Endodermal cell (in vitro differentiated cells): ENCODE measurements at regions not wholly inside any gene's neighbourhood (a gene's known extent, or its start where the extent isn't known, plus 50 kb on each side); places are given as distances from the start of the nearest gene placed in this dataset.

Source experiments
- DNase-seq: peaks from one replicate; pipeline ENCODE4 v3.0.0-alpha.2; 2017
- H3K27ac ChIP-seq: 2 replicates; pipeline ENCODE4 v1.5.1; 2013; ENCODE audit warnings: mild to moderate bottlenecking, low read depth, low read length, moderate library complexity
- H3K27me3 ChIP-seq: 2 replicates; pipeline ENCODE4 v1.6.1; 2013; ENCODE audit warnings: mild to moderate bottlenecking, low read length, moderate library complexity; ENCODE audit not compliant: insufficient read depth, control insufficient read depth, poor library complexity, severe bottlenecking
- H3K36me3 ChIP-seq: 2 replicates; pipeline ENCODE4 v1.7.0; 2013; ENCODE audit warnings: mild to moderate bottlenecking, low read length, moderate library complexity; ENCODE audit not compliant: control insufficient read depth, insufficient read depth
- H3K4me1 ChIP-seq: one replicate; pipeline ENCODE4 v1.7.0; 2013; ENCODE audit warnings: low read length; ENCODE audit not compliant: control insufficient read depth, insufficient read depth
- H3K4me3 ChIP-seq: 2 replicates; pipeline ENCODE4 v1.5.1; 2013; ENCODE audit warnings: mild to moderate bottlenecking, low read length, moderate library complexity
- H3K9ac ChIP-seq: 2 replicates; pipeline ENCODE4 v1.6.1; 2013; ENCODE audit warnings: mild to moderate bottlenecking, low read length, moderate library complexity; ENCODE audit not compliant: poor library complexity, severe bottlenecking; ENCODE audit errors: extremely low read depth
- H3K9me3 ChIP-seq: 2 replicates; pipeline ENCODE4 v1.6.1; 2013; ENCODE audit warnings: mild to moderate bottlenecking, low read length, moderate library complexity; ENCODE audit not compliant: control insufficient read depth
- H3K27ac Mint-ChIP-seq: 2 replicates; pipeline ENCODE4 v1.8.0; 2020; ENCODE audit warnings: mixed read lengths
- H3K27me3 Mint-ChIP-seq: 2 replicates; pipeline ENCODE4 v1.8.0; 2021; ENCODE audit warnings: mild to moderate bottlenecking, mixed read lengths; ENCODE audit not compliant: insufficient read depth
- H3K36me3 Mint-ChIP-seq: 2 replicates; pipeline ENCODE4 v1.8.0; 2020; ENCODE audit warnings: low read depth, mixed read lengths
- H3K4me1 Mint-ChIP-seq: 2 replicates; pipeline ENCODE4 v1.8.0; 2020; ENCODE audit warnings: mixed read lengths
- H3K4me3 Mint-ChIP-seq: 2 replicates; pipeline ENCODE4 v1.8.0; 2020; ENCODE audit warnings: mild to moderate bottlenecking, moderate library complexity, mixed read lengths
- H3K9me3 Mint-ChIP-seq: 2 replicates; pipeline ENCODE4 v1.8.0; 2020; ENCODE audit warnings: mild to moderate bottlenecking, mixed read lengths
- CTCF ChIP-seq: fragments of 200-600 bp; sonication (generic); conservative IDR thresholded peaks from 2 replicates; pipeline ENCODE4 v1.5.0; 2021; ENCODE audit warnings: antibody characterized with exemption, mild to moderate bottlenecking
- WGBS, 2 experiments: methylation state at CpG; one replicate each; pipeline versions ENCODE4 v1.1.5 to v1.1.7; 2013; ENCODE audit warnings: missing lambda C conversion rate in 2 of 2, mixed read lengths in 1 of 2; ENCODE audit not compliant: insufficient coverage in 1 of 2, insufficient read length in 1 of 2; 5-methylcytosine and 5-hydroxymethylcytosine counted together

GRCh38 chr3:82208002-82208710 is 446.7 kb upstream of the GBE1 start:
- Histone ChIP-seq H3K36me3 (no peaks in the 10 kb centered on the region), H3K27ac (no peak overlapping the region), H3K9me3 (no peaks in the 10 kb centered on the region), H3K4me3 (no peak overlapping the region), H3K4me1 (no peaks in the 10 kb centered on the region), H3K9ac (no peak overlapping the region), H3K27me3 (no peaks in the 10 kb centered on the region)
- Mint-ChIP-seq H3K9me3 (no peaks in the 10 kb centered on the region), H3K27me3 (no peaks in the 10 kb centered on the region), H3K36me3 (no peaks in the 10 kb centered on the region), H3K27ac (no peak overlapping the region), H3K4me1 (no peaks in the 10 kb centered on the region), H3K4me3 (no peak overlapping the region)
- DNase-seq = no peak
- no peak for TF ChIP-seq CTCF
- 92 to 100% methylated on average over 1 to 4 of the region's 4 CpGs for WGBS, 2 experiments

- no peaks in the 10 kb centered on the region for H3K36me3 Mint-ChIP-seq
- no peak overlapping the region for H3K27ac Mint-ChIP-seq
- no peaks in the 10 kb centered on the region for H3K27me3 ChIP-seq
- no peak overlapping the region for H3K4me3 Mint-ChIP-seq
- 85 to 94% methylated on average over 3 to 5 of the region's 5 CpGs for WGBS, 2 experiments
- no peaks in the 10 kb centered on the region for H3K9me3 Mint-ChIP-seq
- no peak overlapping the region for H3K4me3 ChIP-seq
- no peaks in the 10 kb centered on the region for H3K27me3 Mint-ChIP-seq
- no peaks in the 10 kb centered on the region for H3K4me1 Mint-ChIP-seq
- DNase-seq = no peak
- H3K36me3 ChIP-seq = no peaks in the 10 kb centered on the region
- no peak overlapping the region for H3K9ac ChIP-seq
- H3K27ac ChIP-seq = no peak overlapping the region
- no peaks in the 10 kb centered on the region for H3K9me3 ChIP-seq
- no peak for TF ChIP-seq CTCF
- H3K4me1 ChIP-seq = no peaks in the 10 kb centered on the region
Measured at GRCh38 chr3:82202269-82202668, 440.8 kb upstream of the GBE1 start.

- no peak for DNase-seq
- Histone ChIP-seq H3K27ac (no peak overlapping the region), H3K4me3 (no peak overlapping the region), H3K9me3 (no peaks in the 10 kb centered on the region), H3K4me1 (no peaks in the 10 kb centered on the region), H3K9ac (no peak overlapping the region), H3K27me3 (no peaks in the 10 kb centered on the region), H3K36me3 (no peaks in the 10 kb centered on the region)
- Mint-ChIP-seq H3K27me3 (no peaks in the 10 kb centered on the region), H3K4me1 (no peaks in the 10 kb centered on the region), H3K27ac (no peak overlapping the region), H3K9me3 (no peaks in the 10 kb centered on the region), H3K4me3 (no peak overlapping the region), H3K36me3 (no peaks in the 10 kb centered on the region)
- TF ChIP-seq CTCF = no peak
- WGBS, 2 experiments = 93% methylated on average over 2 of the region's 2 CpGs; no CpG with 5 or more reads in 1 of the 2 experiments
Measured at GRCh38 chr3:82201316-82201715, 439.9 kb upstream of the GBE1 start.
